HepG2 (cell line): ENCODE measurements at regions not wholly inside any gene's neighbourhood (a gene's known extent, or its start where the extent isn't known, plus 50 kb on each side); places are given as distances from the start of the nearest gene placed in this dataset.
A peak's percentile ranks its signal among the peaks of the same experiment; 100 is the strongest.

Experiments used
- ATAC-seq: fragments of 200-7000 bp; cut with Tn5 transposase; 3 replicates; pipeline ENCODE4 v1.9.1; 2020; ENCODE audit warnings: mild to moderate bottlenecking, moderate library complexity
- BruUV-seq: library from RNA; stranded (reverse); fragments of 400-500 nt; replicated peaks from 2 replicates; lab custom pipeline; 2021; lab: Mats Ljungman, UMichigan
- CTCF ChIA-PET: fragments of 300-600 bp; formaldehyde crosslinking; extraction: SDS; loops from one replicate; lab custom pipeline; 2021; ENCODE audit warnings: low total read pairs, inconsistent platforms, low intra/inter-chr PET ratio; lab: Yijun Ruan, JAX
- POLR2A ChIA-PET: fragments of 350-600 bp; sonication (Branson Sonifier 250); formaldehyde crosslinking; loops from one replicate; lab custom pipeline; 2020; ENCODE audit warnings: antibody characterized with exemption, inconsistent platforms; lab: Yijun Ruan, JAX
- DNase-seq: peaks from one replicate; pipeline ENCODE4 v3.0.0-alpha.2; 2015; ENCODE audit warnings: low spot score
- FAIRE-seq: peaks from 3 replicates; lab custom pipeline; 2011; peaks lifted over from hg19 to GRCh38; lab: Jason Lieb, UNC
- H2AFZ ChIP-seq: one replicate; pipeline ENCODE4 v1.6.1; 2011; ENCODE audit warnings: low read length, inconsistent platforms
- H3K27ac ChIP-seq: fragments of 300-600 bp; 3 replicates; pipeline ENCODE4 v1.8.0; 2011; ENCODE audit warnings: mixed run types, mild to moderate bottlenecking, mixed read lengths, low read length, inconsistent platforms; ENCODE audit not compliant: insufficient read depth; ENCODE audit errors: extremely low read length
- H3K27me3 ChIP-seq, 2 experiments: fragments of 200-600 bp in 1 of 2; 2 replicates in 1 of 2; 3 replicates in 1 of 2; pipeline versions ENCODE4 v1.6.0 to v1.8.0; 2011; ENCODE audit warnings: low read length in 2 of 2, mild to moderate bottlenecking in 2 of 2, moderate library complexity in 2 of 2, inconsistent platforms in 1 of 2; ENCODE audit not compliant: insufficient read depth in 2 of 2, control insufficient read depth in 1 of 2
- H3K36me3 ChIP-seq, 2 experiments: fragments of 200-600 bp in 1 of 2; replicated peaks in 1 of 2; 2 replicates in 1 of 2; 3 replicates in 1 of 2; pipeline versions ENCODE4 v1.5.1 to v1.8.0; 2011; ENCODE audit warnings: low read length in 2 of 2, inconsistent platforms in 1 of 2; ENCODE audit not compliant: insufficient read depth in 2 of 2, control insufficient read depth in 1 of 2
- H3K4me1 ChIP-seq: 2 replicates; pipeline ENCODE4 v1.5.1; 2012; ENCODE audit warnings: low read length, inconsistent platforms; ENCODE audit not compliant: insufficient read depth
- H3K4me2 ChIP-seq: 2 replicates; pipeline ENCODE4 v1.6.0; 2011; ENCODE audit warnings: low read depth, low read length, inconsistent platforms
- H3K4me3 ChIP-seq, 3 experiments: fragments of 200-600 bp in 1 of 3; sonication (generic), shearing (Covaris generic) in 1 of 3; replicated peaks in 1 of 3; 2 replicates each; pipeline ENCODE4 v1.5.1; 2011 to 2016; ENCODE audit warnings: low read length in 3 of 3, inconsistent platforms in 2 of 3, low read depth in 2 of 3, mild to moderate bottlenecking in 2 of 3, control low read depth in 1 of 3, mixed read lengths in 1 of 3; ENCODE audit not compliant: insufficient read depth in 1 of 3
- H3K79me2 ChIP-seq: one replicate; pipeline ENCODE4 v1.6.1; 2011; ENCODE audit warnings: low read length, inconsistent platforms; ENCODE audit not compliant: insufficient read depth
- H3K9ac ChIP-seq: 2 replicates; pipeline ENCODE4 v1.6.0; 2011; ENCODE audit warnings: mild to moderate bottlenecking, low read depth, low read length, inconsistent platforms; ENCODE audit not compliant: insufficient read depth
- H3K9me3 ChIP-seq: 2 replicates; pipeline ENCODE4 v1.5.1; 2012; ENCODE audit warnings: mild to moderate bottlenecking, low read length
- H4K20me1 ChIP-seq: 2 replicates; pipeline ENCODE4 v1.6.0; 2011; ENCODE audit warnings: inconsistent platforms, mild to moderate bottlenecking, low read length, moderate library complexity; ENCODE audit not compliant: insufficient read depth
- ATF7 ChIP-seq, 2 experiments: fragments of 450-650 bp in 1 of 2; sonication (generic) in 1 of 2; formaldehyde crosslinking in 1 of 2; IDR thresholded peaks; 2 replicates each; pipeline versions ENCODE4 v1.4.0 to v1.6.1; 2016 to 2020; ENCODE audit warnings: antibody characterized with exemption in 1 of 2, mild to moderate bottlenecking in 1 of 2, missing genetic modification reagents in 1 of 2
- CREB1 ChIP-seq, 2 experiments: fragments of 450-650 bp in 1 of 2; IDR thresholded peaks; 2 replicates each; pipeline ENCODE4 v1.6.1; 2016 to 2017; ENCODE audit warnings: control low read depth in 1 of 2, mild to moderate bottlenecking in 1 of 2, missing compliant biosample characterization in 1 of 2, missing genetic modification characterization in 1 of 2
- CREM ChIP-seq, 2 experiments: sonication (generic) in 1 of 2; formaldehyde crosslinking in 1 of 2; IDR thresholded peaks; 2 replicates each; pipeline versions ENCODE4 v1.4.0 to v1.6.1; 2016 to 2020; ENCODE audit warnings: antibody characterized with exemption in 1 of 2, mild to moderate bottlenecking in 1 of 2, missing genetic modification reagents in 1 of 2
- FOSL2 ChIP-seq: sonication (generic); formaldehyde crosslinking; IDR thresholded peaks from 2 replicates; pipeline ENCODE4 v1.4.0; 2020; ENCODE audit warnings: missing genetic modification reagents
- PAWR ChIP-seq: sonication (generic); formaldehyde crosslinking; IDR thresholded peaks from 2 replicates; pipeline ENCODE4 v1.4.0; 2020; ENCODE audit warnings: missing genetic modification reagents, mild to moderate bottlenecking, borderline replicate concordance
- RARA ChIP-seq: IDR thresholded peaks from 2 replicates; pipeline ENCODE4 v1.6.1; 2016; ENCODE audit warnings: missing genetic modification reagents, missing compliant biosample characterization
- RFX1 ChIP-seq: fragments of 450-650 bp; IDR thresholded peaks from 2 replicates; pipeline ENCODE4 v1.6.1; 2017
- RFX3 ChIP-seq: IDR thresholded peaks from 2 replicates; pipeline ENCODE4 v1.6.1; 2016; ENCODE audit warnings: missing biosample characterization, missing genetic modification reagents
- SKIL ChIP-seq: sonication (generic); formaldehyde crosslinking; IDR thresholded peaks from 2 replicates; pipeline ENCODE4 v1.8.0; 2022; ENCODE audit warnings: missing genetic modification reagents, mild to moderate bottlenecking, moderate library complexity, borderline replicate concordance
- TCF7 ChIP-seq: sonication (generic); IDR thresholded peaks from 2 replicates; pipeline ENCODE4 v1.6.1; 2016; ENCODE audit warnings: antibody characterized with exemption, low read depth
- TRIM24 ChIP-seq: sonication (generic); formaldehyde crosslinking; IDR thresholded peaks from 2 replicates; pipeline ENCODE4 v1.8.0; 2022; ENCODE audit warnings: mild to moderate bottlenecking, missing genetic modification reagents
- ZBTB21 ChIP-seq: sonication (generic); formaldehyde crosslinking; IDR thresholded peaks from 2 replicates; pipeline ENCODE4 v1.4.0; 2020; ENCODE audit warnings: missing genetic modification reagents
- ZNF335 ChIP-seq: sonication (generic); formaldehyde crosslinking; IDR thresholded peaks from 2 replicates; pipeline ENCODE4 v1.4.0; 2020; ENCODE audit warnings: missing genetic modification reagents
- ZNF576 ChIP-seq: sonication (generic); formaldehyde crosslinking; IDR thresholded peaks from 2 replicates; pipeline ENCODE4 v1.4.0; 2020; ENCODE audit warnings: mild to moderate bottlenecking, missing genetic modification reagents
- WGBS: methylation state at CpG from one replicate; pipeline ENCODE4 v1.1.6; 2017; ENCODE audit warnings: low lambda C conversion rate; 5-methylcytosine and 5-hydroxymethylcytosine counted together
- in situ Hi-C: cut with HindIII; loops from 2 replicates; pipeline ENCODE4 v1.10.0; 2017; ENCODE audit warnings: low pct_unique_long_range_greater_than_20kb; ENCODE audit not compliant: extremely low pct_ligation_motif_present
- intact Hi-C: fragments of 100-400 bp; cut with micrococcal nuclease; formaldehyde crosslinking; loops from one replicate; pipeline ENCODE4 v1.10.0; 2022; ENCODE audit not compliant: unreplicated experiment

GRCh38 chr12:114767906-114768722, 84.1 kb upstream of the TBX3 start:
- FAIRE-seq = no peak
- POLR2A ChIA-PET = interaction anchor here (0.6 to 0.7 kb wide), 2 partner anchors 31 to 84 kb away, joined by 3 read pairs; no protein-coding TSS in a partner anchor
- WGBS = 80% methylated on average over 14 of the region's 14 CpGs
- BruUV-seq = no TSS peak
- no peaks in the 10 kb centered on the region for H3K27me3 ChIP-seq
- CTCF ChIA-PET = interaction anchor here (0.6 kb wide), 1 partner anchor 157 kb away, joined by 3 read pairs; no protein-coding TSS in a partner anchor
- TF ChIP-seq ATF7 (IDR thresholded peaks at IDR 0.05) (0 out of 2 replicates have a peak, but pooled peaks have one; percentile 30), ATF7 (CRISPR knock-in tag; IDR thresholded peaks at IDR 0.05) (no peak), FOSL2 (CRISPR knock-in tag) (peak; percentile 26; the same call in 1 of the 2 replicates), CREM (IDR thresholded peaks at IDR 0.05) (peak; percentile 21; the same call in 1 of the 2 replicates), CREM (CRISPR knock-in tag; IDR thresholded peaks at IDR 0.05) (no peak), PAWR (CRISPR knock-in tag) (no peak), CREB1 (IDR thresholded peaks at IDR 0.05) (peak; percentile 82), CREB1 (CRISPR knock-in tag; IDR thresholded peaks at IDR 0.05) (peak; percentile 48; the same call in 1 of the 2 replicates), SKIL (CRISPR knock-in tag) (no peak), ZNF335 (CRISPR knock-in tag) (no peak), RFX3 (CRISPR knock-in tag) (peak; percentile 71), ZNF576 (CRISPR knock-in tag) (no peak), TCF7 (peak; percentile 45; the same call in 1 of the 2 replicates), TRIM24 (CRISPR knock-in tag) (no peak), ZBTB21 (peak; percentile 92), RFX1 (peak; percentile 55), RARA (CRISPR knock-in tag) (peak; percentile 33; the same call in 1 of the 2 replicates)
- TF ChIP-seq, all 625 proteins: peak for 9
- DNase-seq (peak; percentile 53), ATAC-seq (no peak)
- in situ Hi-C loops (no loop called here), intact Hi-C loops (no loop called here)
- no peak overlapping the region for H3K4me2 ChIP-seq
- peaks cover 35% of the 10 kb centered on the region for H3K4me1 ChIP-seq
- no peaks in the 10 kb centered on the region for H3K36me3 ChIP-seq
- H3K9ac ChIP-seq = no peak overlapping the region
- H3K9me3 ChIP-seq = no peaks in the 10 kb centered on the region
- no peaks in the 10 kb centered on the region for H3K79me2 ChIP-seq
- H3K4me3 ChIP-seq = no peak overlapping the region
- no peaks in the 10 kb centered on the region for H4K20me1 ChIP-seq
- no peak overlapping the region for H2AFZ ChIP-seq
- H3K27ac ChIP-seq = no peak overlapping the region
